ENCODE measurements at regions not wholly inside any gene's neighbourhood (a gene's known extent, or its start where the extent isn't known, plus 50 kb on each side); places are given as distances from the start of the nearest gene placed in this dataset.

GRCh38 chr9:24657387-24657786, 111.7 kb upstream of the IZUMO3 start:
- no peak overlapping the region for H4K8ac ChIP-seq (ENCODE audit: low read depth in 2 of 2, low read length in 2 of 2)
- no peak overlapping the region for H2AK9ac ChIP-seq (replicated peaks; ENCODE audit: low read depth, low read length, poor library complexity)
- no peak overlapping the region for H3K4me3 ChIP-seq (ENCODE audit: insufficient read depth, low read depth, low read length)
- DNase-seq, result no peak
- no peak overlapping the region for H2AFZ ChIP-seq (replicated peaks; ENCODE audit: low read length, poor library complexity)
- no peaks in the 10 kb centered on the region for H4K20me1 ChIP-seq (ENCODE audit: insufficient read depth, low read length)
- no peaks in the 10 kb centered on the region for H3K79me1 ChIP-seq (ENCODE audit: low read depth in 1 of 2, low read length in 2 of 2)
- H3K9me1 ChIP-seq (ENCODE audit: insufficient read depth, low read length), result no peaks in the 10 kb centered on the region
- in situ Hi-C loops (cut with MboI; ENCODE audit: low sequenced_read_pairs) (no loop called here), intact Hi-C loops (cut with micrococcal nuclease) (no loop called here), dilution Hi-C loops (cut with HindIII; ENCODE audit: low sequenced_read_pairs, unreplicated experiment) (no loop called here)
- H3K23ac ChIP-seq (ENCODE audit: low read depth, low read length), result no peak overlapping the region
- H2BK20ac ChIP-seq (ENCODE audit: low read depth, low read length), result no peak overlapping the region
- TF ChIP-seq MAFK (IDR thresholded peaks at IDR 0.05; ENCODE audit: low read depth, low read length), result peak; percentile 86
- no peak for TF ChIP-seq FOS (IDR thresholded peaks at IDR 0.05; ENCODE audit: low read depth, low read length)
- H3K56ac ChIP-seq (ENCODE audit: extremely low read depth, insufficient read depth, low read length), result no peak overlapping the region
- CTCF ChIA-PET, result no interaction called here
- no peak overlapping the region for H3K4ac ChIP-seq (ENCODE audit: low read depth, low read length)
- H3K36me3 ChIP-seq (ENCODE audit: control insufficient read depth, insufficient read depth, low read length), result no peaks in the 10 kb centered on the region
- no peak overlapping the region for H2BK120ac ChIP-seq (ENCODE audit: low read depth, low read length)
- H3K9me3 ChIP-seq (ENCODE audit: control insufficient read depth, insufficient read depth, low read length), result peaks cover 7% of the 10 kb centered on the region
- no peak overlapping the region for H2AK5ac ChIP-seq (ENCODE audit: low read depth, low read length)
- no CpG with 5 or more reads among the region's 3 CpGs for WGBS, 2 experiments (ENCODE audit: extremely low coverage in 2 of 2, insufficient read length in 1 of 2)
- no peak overlapping the region for H3K18ac ChIP-seq (ENCODE audit: low read depth, low read length)
- no peak overlapping the region for H4K5ac ChIP-seq (ENCODE audit: low read depth, low read length)
- H3K14ac ChIP-seq (replicated peaks; ENCODE audit: low read depth, low read length), result no peak overlapping the region
- H3K4me2 ChIP-seq (ENCODE audit: low read depth, low read length), result no peak overlapping the region
- H2BK15ac ChIP-seq (ENCODE audit: low read depth, low read length), result no peak overlapping the region
- no peak for ATAC-seq (ENCODE audit: low read depth)
- no peaks in the 10 kb centered on the region for H3K27me3 ChIP-seq (ENCODE audit: control insufficient read depth, insufficient read depth, low read length)
- H4K91ac ChIP-seq (ENCODE audit: insufficient read depth, low read depth, low read length), result no peak overlapping the region
- no peaks in the 10 kb centered on the region for H3K4me1 ChIP-seq (ENCODE audit: control insufficient read depth, insufficient read depth, low read length)
- H2BK5ac ChIP-seq (ENCODE audit: low read depth, low read length, poor library complexity, severe bottlenecking), result no peak overlapping the region
- H3K27ac ChIP-seq (ENCODE audit: insufficient read depth, low read length), result no peak overlapping the region
- no peak overlapping the region for H3K9ac ChIP-seq (ENCODE audit: low read depth, low read length)
- POLR2A ChIA-PET (ENCODE audit: unreplicated experiment), result no interaction called here
- BruUV-seq (replicated peaks), result no TSS peak

All from IMR-90 (cell line).